OCI-LY3 (cell line): ENCODE measurements at regions not wholly inside any gene's neighbourhood (a gene's known extent, or its start where the extent isn't known, plus 50 kb on each side); places are given as distances from the start of the nearest gene placed in this dataset.

ENCODE experiments used
- CTCF ChIP-seq: fragments of 200-600, 300-600 bp; sonication (generic); IDR thresholded peaks from 2 replicates; pipeline ENCODE4 v1.5.1; 2014; ENCODE audit warnings: antibody characterized with exemption, low read length, low read depth
- EZH2phosphoT487 ChIP-seq: fragments of 200-600 bp; shearing (Covaris generic); IDR thresholded peaks from 2 replicates; pipeline ENCODE4 v1.6.1; 2018; ENCODE audit warnings: antibody characterized with exemption, mixed run types, low read depth

- TF ChIP-seq CTCF (no peak), EZH2phosphoT487 (no peak)
Measured at GRCh38 chr22:47987885-47988515, 1225.5 kb downstream of the TBC1D22A start.
